K562 (cell line): ENCODE measurements at regions not wholly inside any gene's neighbourhood (a gene's known extent, or its start where the extent isn't known, plus 50 kb on each side); places are given as distances from the start of the nearest gene placed in this dataset.

Source experiments
- ATAC-seq: fragments of 200-7000 bp; cut with Tn5 transposase; 3 replicates; pipeline ENCODE4 v1.9.1; 2020; ENCODE audit warnings: moderate library complexity
- BruUV-seq: library from RNA; stranded (reverse); fragments of 400-500 nt; replicated peaks from 2 replicates; lab custom pipeline; 2021; lab: Mats Ljungman, UMichigan
- CTCF ChIA-PET: fragments of 300-600 bp; formaldehyde crosslinking; extraction: SDS; loops from one replicate; lab custom pipeline; 2021; ENCODE audit warnings: low intra/inter-chr PET ratio; lab: Yijun Ruan, JAX
- POLR2A ChIA-PET: fragments of 300-600, 350-650 bp; sonication (Branson Sonifier 250); formaldehyde crosslinking; extraction: SDS; loops from one replicate; lab custom pipeline; 2021; ENCODE audit warnings: antibody characterized with exemption, inconsistent platforms; lab: Yijun Ruan, JAX
- DNase-seq, 4 experiments: peaks; one replicate each; pipeline versions ENCODE4 v3.0.0 to v3.0.0-alpha.2; 2011 to 2018; ENCODE audit warnings: low spot score in 3 of 4, mixed read lengths in 3 of 4; ENCODE audit errors: extremely low read depth in 1 of 4
- FAIRE-seq: peaks from 2 replicates; lab custom pipeline; 2011; peaks lifted over from hg19 to GRCh38; lab: Jason Lieb, UNC
- H2AFZ ChIP-seq: 2 replicates; pipeline ENCODE4 v1.6.0; 2011; ENCODE audit warnings: low read depth, low read length, control low read depth, inconsistent platforms
- H3K27ac ChIP-seq: fragments of 200-600 bp; 3 replicates; pipeline ENCODE4 v1.8.0; 2011; ENCODE audit warnings: low read depth, mild to moderate bottlenecking, control low read depth, inconsistent platforms, low read length, moderate library complexity, mixed read lengths; ENCODE audit errors: extremely low read depth
- H3K27me3 ChIP-seq, 2 experiments: fragments of 300-600 bp in 1 of 2; 2 replicates in 1 of 2; 3 replicates in 1 of 2; pipeline versions ENCODE4 v1.6.0 to v1.8.0; 2011; ENCODE audit warnings: inconsistent platforms in 2 of 2, low read length in 2 of 2, mild to moderate bottlenecking in 1 of 2, mixed read lengths in 1 of 2, moderate library complexity in 1 of 2; ENCODE audit not compliant: control insufficient read depth in 2 of 2, insufficient read depth in 2 of 2
- H3K36me3 ChIP-seq: fragments of 300-600 bp; 3 replicates; pipeline ENCODE4 v1.8.0; 2011; ENCODE audit warnings: mild to moderate bottlenecking, low read length, inconsistent platforms; ENCODE audit not compliant: control insufficient read depth, insufficient read depth
- H3K4me1 ChIP-seq, 2 experiments: fragments of 200-600 bp in 1 of 2; replicated peaks in 1 of 2; 2 replicates in 1 of 2; 3 replicates in 1 of 2; pipeline versions ENCODE4 v1.5.1 to v1.8.0; 2011; ENCODE audit warnings: inconsistent platforms in 2 of 2, low read length in 2 of 2, mild to moderate bottlenecking in 1 of 2, mixed read lengths in 1 of 2, moderate library complexity in 1 of 2; ENCODE audit not compliant: control insufficient read depth in 2 of 2, insufficient read depth in 2 of 2
- H3K4me2 ChIP-seq: 2 replicates; pipeline ENCODE4 v1.6.1; 2011; ENCODE audit warnings: low read length, control low read depth, inconsistent platforms, mixed read lengths; ENCODE audit not compliant: insufficient read depth
- H3K4me3 ChIP-seq: fragments of 200-600 bp; sonication (generic), shearing (Covaris generic); 2 replicates; pipeline ENCODE4 v1.5.1; 2016; ENCODE audit warnings: control low read depth, inconsistent platforms
- H3K79me2 ChIP-seq: fragments of 200-600 bp; 3 replicates; pipeline ENCODE4 v1.8.0; 2011; ENCODE audit warnings: low read length, inconsistent platforms; ENCODE audit not compliant: control insufficient read depth, insufficient read depth
- H3K9ac ChIP-seq, 2 experiments: 2 replicates each; pipeline versions ENCODE4 v1.6.0 to v1.6.1; 2011; ENCODE audit warnings: low read depth in 2 of 2, low read length in 2 of 2, control low read depth in 1 of 2, inconsistent platforms in 1 of 2, mild to moderate bottlenecking in 1 of 2, mixed read lengths in 1 of 2; ENCODE audit not compliant: insufficient read depth in 1 of 2
- H3K9me1 ChIP-seq: one replicate; pipeline ENCODE4 v1.6.0; 2011; ENCODE audit warnings: inconsistent platforms, mild to moderate bottlenecking, low read length, moderate library complexity; ENCODE audit not compliant: control insufficient read depth, insufficient read depth
- H3K9me3 ChIP-seq: replicated peaks from 2 replicates; pipeline ENCODE4 v1.5.1; 2011; ENCODE audit warnings: low read depth, low read length, inconsistent platforms; ENCODE audit not compliant: control insufficient read depth, insufficient read depth
- H4K20me1 ChIP-seq: replicated peaks from 2 replicates; pipeline ENCODE4 v1.6.1; 2011; ENCODE audit warnings: low read length, inconsistent platforms, mixed read lengths; ENCODE audit not compliant: control insufficient read depth, insufficient read depth
- ARHGAP35 ChIP-seq: fragments of 450-650 bp; IDR thresholded peaks from 2 replicates; pipeline ENCODE4 v1.6.1; 2018; ENCODE audit not compliant: partially characterized antibody
- CAMTA2 ChIP-seq: fragments of 250-450 bp; sonication (Bioruptor Pico); conservative IDR thresholded peaks from 2 replicates; pipeline ENCODE4 v1.5.1; 2022
- CEBPB ChIP-seq: fragments of 450-650 bp; IDR thresholded peaks from 2 replicates; pipeline ENCODE4 v1.6.1; 2016; ENCODE audit warnings: missing genetic modification characterization, missing compliant biosample characterization
- CEBPG ChIP-seq, 3 experiments: fragments of 200-800 bp in 1 of 3; sonication (Bioruptor generic) in 1 of 3; sonication (generic) in 1 of 3; formaldehyde crosslinking in 1 of 3; IDR thresholded peaks in 2 of 3; conservative IDR thresholded peaks in 1 of 3; 2 replicates each; pipeline versions ENCODE4 v1.6.1 to v1.8.0; 2016 to 2022; ENCODE audit warnings: missing compliant biosample characterization in 2 of 3, missing genetic modification characterization in 2 of 3, mild to moderate bottlenecking in 1 of 3, missing genetic modification reagents in 1 of 3
- E4F1 ChIP-seq: fragments of 250-450 bp; sonication (Bioruptor Pico); IDR thresholded peaks from 2 replicates; pipeline ENCODE4 v1.5.0; 2021; ENCODE audit warnings: mild to moderate bottlenecking, borderline replicate concordance
- EHMT2 ChIP-seq: fragments of 450-650 bp; IDR thresholded peaks from 2 replicates; pipeline ENCODE4 v1.6.1; 2018; ENCODE audit warnings: antibody characterized with exemption
- HNRNPK ChIP-seq: fragments of 200-400 bp; formaldehyde crosslinking; IDR thresholded peaks from one replicate; pipeline ENCODE4 v1.6.1; 2018; ENCODE audit warnings: mild to moderate bottlenecking, low read depth, low read length; ENCODE audit not compliant: poor library complexity, severe bottlenecking
- LARP7 ChIP-seq: fragments of 450-650 bp; IDR thresholded peaks from 2 replicates; pipeline ENCODE4 v1.6.1; 2016
- MCM5 ChIP-seq: fragments of 450-650 bp; IDR thresholded peaks from 2 replicates; pipeline ENCODE4 v1.6.1; 2016; ENCODE audit warnings: low read depth
- NFE2L1 ChIP-seq: fragments of 450-650 bp; IDR thresholded peaks from 2 replicates; pipeline ENCODE4 v1.6.1; 2016; ENCODE audit warnings: missing genetic modification characterization, low read depth, mild to moderate bottlenecking, missing compliant biosample characterization, moderate library complexity, borderline replicate concordance
- SMC3 ChIP-seq: conservative IDR thresholded peaks from 2 replicates; pipeline ENCODE4 v1.6.1; 2011; ENCODE audit warnings: low read depth, low read length, improper control_type of control experiment; ENCODE audit not compliant: insufficient read depth
- TCF7 ChIP-seq: sonication (generic); IDR thresholded peaks from 2 replicates; pipeline ENCODE4 v1.6.1; 2016; ENCODE audit warnings: antibody characterized with exemption, borderline replicate concordance
- XRCC5 ChIP-seq: fragments of 200-400 bp; formaldehyde crosslinking; IDR thresholded peaks from 2 replicates; pipeline ENCODE4 v1.6.1; 2017; ENCODE audit warnings: low read depth, mild to moderate bottlenecking, low read length
- ZNF282 ChIP-seq: sonication (generic); formaldehyde crosslinking; IDR thresholded peaks from 2 replicates; pipeline ENCODE4 v1.8.1; 2023; ENCODE audit warnings: missing genetic modification reagents
- ZNF551 ChIP-seq: fragments of 250-450 bp; sonication (Bioruptor Pico); IDR thresholded peaks from 2 replicates; pipeline ENCODE4 v1.5.0; 2021; ENCODE audit warnings: mild to moderate bottlenecking, moderate library complexity
- WGBS: fragments of 100-300 bp; shearing (Covaris generic); methylation state at CpG from one replicate; pipeline ENCODE4 v1.1.6; 2016; ENCODE audit warnings: low coverage, mixed read lengths; ENCODE audit not compliant: insufficient coverage; ENCODE audit errors: missing lambda C conversion rate; 5-methylcytosine and 5-hydroxymethylcytosine counted together
- in situ Hi-C: fragments of 300-500 bp; cut with MboI; formaldehyde crosslinking; loops from 4 replicates; pipeline ENCODE4 v1.15.0; 2018; ENCODE audit warnings: inconsistent platforms, mixed read lengths
- intact Hi-C: fragments of 100-400 bp; cut with micrococcal nuclease; formaldehyde crosslinking; loops from 2 replicates; pipeline ENCODE4 v1.14.2; 2022

GRCh38 chr1:243963571-243963970 is 87.5 kb upstream of the ZBTB18 start:
- DNase-seq, result no peak
- H3K9ac ChIP-seq, result no peak overlapping the region
- WGBS, result 0% methylated on average over 3 of the region's 3 CpGs
- no peak overlapping the region for H3K27ac ChIP-seq
- H4K20me1 ChIP-seq, result no peaks in the 10 kb centered on the region
- POLR2A ChIA-PET, result no interaction called here
- H3K79me2 ChIP-seq, result no peaks in the 10 kb centered on the region
- H3K4me3 ChIP-seq, result no peak overlapping the region
- TF ChIP-seq CEBPB (peak; percentile 36; the same call in 1 of the 2 replicates), CEBPG (CRISPR knock-in tag; IDR thresholded peaks at IDR 0.05) (no peak), CEBPG (tag; conservative IDR thresholded peaks at IDR 0.05 in 1 of 2, IDR thresholded peaks at IDR 0.05 in 1 of 2) (peak; percentile 32 to 45; a peak in 2 of 4 replicates), SMC3 (no peak)
- intact Hi-C loops (no loop called here), in situ Hi-C loops (no loop called here)
- H2AFZ ChIP-seq, result no peak overlapping the region
- no peak overlapping the region for H3K4me2 ChIP-seq
- H3K4me1 ChIP-seq, result no peaks in the 10 kb centered on the region
- FAIRE-seq, result no peak
- H3K9me3 ChIP-seq, result no peaks in the 10 kb centered on the region
- BruUV-seq, result no TSS peak
- CTCF ChIA-PET, result no interaction called here
- H3K27me3 ChIP-seq, result peaks cover 10 to 11% of the 10 kb centered on the region in 2 experiments; a peak in 3 of 5 replicates
- H3K9me1 ChIP-seq, result no peaks in the 10 kb centered on the region
- no peak for ATAC-seq
- no peaks in the 10 kb centered on the region for H3K36me3 ChIP-seq

GRCh38 chr1:243962541-243962940 is 88.5 kb upstream of the ZBTB18 start:
- no peaks in the 10 kb centered on the region for H3K36me3 ChIP-seq
- no peak overlapping the region for H3K9ac ChIP-seq
- H3K9me1 ChIP-seq, result no peaks in the 10 kb centered on the region
- H3K27ac ChIP-seq, result no peak overlapping the region
- ATAC-seq (no peak), DNase-seq (no peak), FAIRE-seq (no peak)
- 3% methylated on average over 3 of the region's 3 CpGs for WGBS
- no peak overlapping the region for H3K4me3 ChIP-seq
- ChIA-PET CTCF (no interaction called here), POLR2A (no interaction called here)
- intact Hi-C loops, result no loop called here
- no peaks in the 10 kb centered on the region for H3K79me2 ChIP-seq
- peaks cover 8 to 13% of the 10 kb centered on the region in 2 experiments; a peak in 4 of 5 replicates for H3K27me3 ChIP-seq
- H3K9me3 ChIP-seq, result no peaks in the 10 kb centered on the region
- no peak overlapping the region for H3K4me2 ChIP-seq
- in situ Hi-C loops, result no loop called here
- no peak overlapping the region for H2AFZ ChIP-seq
- no peaks in the 10 kb centered on the region for H3K4me1 ChIP-seq
- H4K20me1 ChIP-seq, result no peaks in the 10 kb centered on the region
- BruUV-seq, result no TSS peak
- no peak for TF ChIP-seq XRCC5
- no peak for TF ChIP-seq ZNF551
- no peak for TF ChIP-seq EHMT2
- TF ChIP-seq NFE2L1 (tag), result no peak
- TF ChIP-seq CAMTA2 (CRISPR knock-in tag), result no peak
- TF ChIP-seq HNRNPK, result no peak
- TF ChIP-seq ZNF282 (CRISPR knock-in tag), result no peak
- TF ChIP-seq TCF7, result no peak
- no peak for TF ChIP-seq LARP7
- no peak for TF ChIP-seq ARHGAP35
- no peak for TF ChIP-seq MCM5
- TF ChIP-seq E4F1 (CRISPR knock-in tag), result no peak
